Suprapubic skin (tissue), 4 donors: ENCODE measurements at regions not wholly inside any gene's neighbourhood (a gene's known extent, or its start where the extent isn't known, plus 50 kb on each side); places are given as distances from the start of the nearest gene placed in this dataset.

ENCODE experiments used
- DNase-seq, 2 donors: peaks; one replicate each; pipeline ENCODE4 v3.0.0-alpha.2; 2019; ENCODE audit warnings: low spot score in 2 of 2
- H3K27ac ChIP-seq: fragments of 200-600 bp; sonication (generic); one replicate; pipeline ENCODE4 v1.5.1; 2019
- H3K27me3 ChIP-seq: fragments of 200-600 bp; sonication (generic); one replicate; pipeline ENCODE4 v1.5.1; 2019
- H3K36me3 ChIP-seq: fragments of 200-600 bp; sonication (generic); one replicate; pipeline ENCODE4 v1.5.1; 2019
- H3K4me1 ChIP-seq: fragments of 200-600 bp; sonication (generic); one replicate; pipeline ENCODE4 v1.5.1; 2019
- H3K4me3 ChIP-seq: fragments of 200-600 bp; sonication (generic); one replicate; pipeline ENCODE4 v1.5.1; 2019; ENCODE audit warnings: mild to moderate bottlenecking
- H3K9me3 ChIP-seq: fragments of 200-600 bp; sonication (generic); one replicate; pipeline ENCODE4 v1.5.1; 2019
- CTCF ChIP-seq, 2 donors: fragments of 200-600 bp in 1 of 2; fragments of 450-650 bp in 1 of 2; sonication (generic) in 1 of 2; IDR thresholded peaks; one replicate each; pipeline ENCODE4 v1.5.1; 2016 to 2019; ENCODE audit warnings: antibody characterized with exemption in 2 of 2, mild to moderate bottlenecking in 1 of 2, moderate library complexity in 1 of 2
- EP300 ChIP-seq: sonication (generic); formaldehyde crosslinking; IDR thresholded peaks from one replicate; pipeline ENCODE4 v1.6.1; 2017; ENCODE audit warnings: antibody characterized with exemption
- POLR2A ChIP-seq, 2 donors: fragments of 450-650 bp; IDR thresholded peaks; one replicate each; pipeline ENCODE4 v1.6.1; 2017; ENCODE audit warnings: antibody characterized with exemption in 2 of 2, mild to moderate bottlenecking in 2 of 2, moderate library complexity in 2 of 2
- POLR2AphosphoS5 ChIP-seq, 3 donors: sonication (generic); formaldehyde crosslinking; IDR thresholded peaks; one replicate each; pipeline ENCODE4 v1.6.1; 2017; ENCODE audit warnings: antibody characterized with exemption in 3 of 3
- WGBS: methylation state at CpG from one replicate; pipeline ENCODE4 v1.1.5; 2018; 5-methylcytosine and 5-hydroxymethylcytosine counted together

GRCh38 chr7:46513447-46513848, 592.4 kb upstream of the IGFBP3 start:
- Histone ChIP-seq H3K27ac (no peak overlapping the region), H3K27me3 (no peaks in the 10 kb centered on the region), H3K4me3 (no peak overlapping the region), H3K9me3 (no peaks in the 10 kb centered on the region), H3K4me1 (no peaks in the 10 kb centered on the region), H3K36me3 (no peaks in the 10 kb centered on the region)
- DNase-seq = no peak
- 49% methylated on average over 3 of the region's 3 CpGs for WGBS
- TF ChIP-seq POLR2AphosphoS5 (IDR thresholded peaks at IDR 0.05) = no peak
- TF ChIP-seq CTCF (IDR thresholded peaks at IDR 0.05) = no peak
- TF ChIP-seq POLR2A (IDR thresholded peaks at IDR 0.05) = no peak
- TF ChIP-seq EP300 = no peak

- H3K9me3 ChIP-seq = no peaks in the 10 kb centered on the region
- H3K36me3 ChIP-seq = no peaks in the 10 kb centered on the region
- no peak for DNase-seq
- WGBS = 84% methylated on average over 4 of the region's 4 CpGs
- TF ChIP-seq POLR2A (IDR thresholded peaks at IDR 0.05) (no peak), CTCF (IDR thresholded peaks at IDR 0.05) (no peak), POLR2AphosphoS5 (IDR thresholded peaks at IDR 0.05) (no peak), EP300 (no peak)
- no peak overlapping the region for H3K4me3 ChIP-seq
- no peaks in the 10 kb centered on the region for H3K4me1 ChIP-seq
- no peaks in the 10 kb centered on the region for H3K27me3 ChIP-seq
- no peak overlapping the region for H3K27ac ChIP-seq
These were observed 591.9 kb upstream of the IGFBP3 start for GRCh38 chr7:46512891-46513413.

GRCh38 chr7:46511442-46512215, 590.6 kb upstream of the IGFBP3 start:
- H3K4me3 ChIP-seq = no peak overlapping the region
- H3K27ac ChIP-seq = no peak overlapping the region
- TF ChIP-seq CTCF (IDR thresholded peaks at IDR 0.05) = no peak
- TF ChIP-seq POLR2AphosphoS5 (IDR thresholded peaks at IDR 0.05) = no peak
- no peak for TF ChIP-seq POLR2A (IDR thresholded peaks at IDR 0.05)
- no peaks in the 10 kb centered on the region for H3K27me3 ChIP-seq
- 83% methylated on average over 3 of the region's 3 CpGs for WGBS
- H3K4me1 ChIP-seq = no peaks in the 10 kb centered on the region
- H3K36me3 ChIP-seq = no peaks in the 10 kb centered on the region
- no peak for DNase-seq
- no peaks in the 10 kb centered on the region for H3K9me3 ChIP-seq

- no peak overlapping the region for H3K4me3 ChIP-seq
- no peak overlapping the region for H3K27ac ChIP-seq
- DNase-seq = no peak
- no peaks in the 10 kb centered on the region for H3K27me3 ChIP-seq
- H3K4me1 ChIP-seq = no peaks in the 10 kb centered on the region
- 43% methylated on average over 2 of the region's 2 CpGs for WGBS
- TF ChIP-seq POLR2A (IDR thresholded peaks at IDR 0.05) (no peak), EP300 (no peak), POLR2AphosphoS5 (IDR thresholded peaks at IDR 0.05) (no peak), CTCF (IDR thresholded peaks at IDR 0.05) (no peak)
- no peaks in the 10 kb centered on the region for H3K36me3 ChIP-seq
- H3K9me3 ChIP-seq = no peaks in the 10 kb centered on the region
These were observed 587.5 kb upstream of the IGFBP3 start for GRCh38 chr7:46508583-46508982.

- DNase-seq = no peak
- H3K9me3 ChIP-seq = no peaks in the 10 kb centered on the region
- no peak overlapping the region for H3K4me3 ChIP-seq
- WGBS = 90% methylated on average over 4 of the region's 4 CpGs
- no peak for TF ChIP-seq POLR2AphosphoS5 (IDR thresholded peaks at IDR 0.05)
- TF ChIP-seq EP300 = no peak
- no peak for TF ChIP-seq POLR2A (IDR thresholded peaks at IDR 0.05)
- no peak for TF ChIP-seq CTCF (IDR thresholded peaks at IDR 0.05)
- no peaks in the 10 kb centered on the region for H3K27me3 ChIP-seq
- no peaks in the 10 kb centered on the region for H3K4me1 ChIP-seq
- H3K27ac ChIP-seq = no peak overlapping the region
- H3K36me3 ChIP-seq = no peaks in the 10 kb centered on the region
These were observed 586.5 kb upstream of the IGFBP3 start for GRCh38 chr7:46507560-46507959.
